Psoas muscle (tissue), 7 donors: ENCODE measurements at regions not wholly inside any gene's neighbourhood (a gene's known extent, or its start where the extent isn't known, plus 50 kb on each side); places are given as distances from the start of the nearest gene placed in this dataset.

Source experiments
- ATAC-seq, 4 donors: fragments of 200-7000 bp; cut with Tn5 transposase; one replicate each; pipeline ENCODE4 v1.9.1; 2020; ENCODE audit warnings: moderate library complexity in 3 of 4, mild to moderate bottlenecking in 2 of 4
- DNase-seq, 2 donors: peaks; one replicate each; pipeline ENCODE4 v3.0.0-alpha.2; 2020
- H3K27ac ChIP-seq: fragments of 200-600 bp; one replicate; pipeline ENCODE4 v1.8.0; 2022
- H3K27me3 ChIP-seq, 3 donors: fragments of 200-600 bp in 1 of 3; one replicate each; pipeline versions ENCODE4 v1.6.1 to v1.8.0; 2013 to 2022; ENCODE audit warnings: low read length in 2 of 3, mild to moderate bottlenecking in 2 of 3, moderate library complexity in 1 of 3; ENCODE audit not compliant: insufficient read depth in 3 of 3
- H3K36me3 ChIP-seq, 2 donors: fragments of 200-600 bp in 1 of 2; one replicate each; pipeline versions ENCODE4 v1.6.1 to v1.8.0; 2013 to 2022; ENCODE audit warnings: low read depth in 1 of 2, mild to moderate bottlenecking in 1 of 2, moderate library complexity in 1 of 2; ENCODE audit not compliant: insufficient read depth in 1 of 2
- H3K4me1 ChIP-seq: fragments of 200-600 bp; one replicate; pipeline ENCODE4 v1.8.0; 2022
- H3K4me3 ChIP-seq: fragments of 200-600 bp; one replicate; pipeline ENCODE4 v1.8.0; 2022; ENCODE audit warnings: mild to moderate bottlenecking
- H3K9me3 ChIP-seq: fragments of 200-600 bp; one replicate; pipeline ENCODE4 v1.8.0; 2022
- CTCF ChIP-seq: fragments of 200-600 bp; IDR thresholded peaks from one replicate; pipeline ENCODE4 v1.8.0; 2022; ENCODE audit warnings: antibody characterized with exemption
- WGBS, 3 donors: extraction: QIAGEN DNeasy Blood & Tissue Kit; methylation state at CpG; one replicate each; pipeline versions ENCODE4 v1.1.6 to v1.1.7; 2013; 5-methylcytosine and 5-hydroxymethylcytosine counted together
- intact Hi-C, 2 donors: fragments of 100-400 bp; cut with DNase I; formaldehyde crosslinking; loops; one replicate each; pipeline versions ENCODE4 v1.11.0 to v1.14.2; 2022
- donor health status: healthy with polysubstance abuse.
- donor health status: DM: no; HTN: no; CAD: no; lungs with moderate emphysema.
- donor health status: Bipolar disorder and iron deficiency.
- donor health status: healthy.
- donor health status: DM: yes; HTN: yes; CAD: no.
- donor health status: DM: no; HTN: no; CAD: no.
- donor health status: DM: yes; HTN: yes; CAD: no.

- H3K9me3 ChIP-seq, result no peaks in the 10 kb centered on the region
- 76 to 84% (median 81%) methylated on average over 1 of the region's 1 CpG for WGBS, 3 donors
- no peak overlapping the region for H3K27ac ChIP-seq
- no peaks in the 10 kb centered on the region for H3K27me3 ChIP-seq
- H3K36me3 ChIP-seq, result no peaks in the 10 kb centered on the region
- no peaks in the 10 kb centered on the region for H3K4me1 ChIP-seq
- DNase-seq, result no peak
- intact Hi-C loops, result no loop called here
- ATAC-seq, result no peak
- no peak overlapping the region for H3K4me3 ChIP-seq
- no peak for TF ChIP-seq CTCF
Observed at GRCh38 chr13:67292886-67293285, 62.8 kb upstream of the PCDH9 start.

- no peak for TF ChIP-seq CTCF
- intact Hi-C loops, result no loop called here
- Histone ChIP-seq H3K27me3 (no peaks in the 10 kb centered on the region), H3K4me3 (no peak overlapping the region), H3K36me3 (no peaks in the 10 kb centered on the region), H3K4me1 (no peaks in the 10 kb centered on the region), H3K27ac (no peak overlapping the region), H3K9me3 (no peaks in the 10 kb centered on the region)
- ATAC-seq, result no peak
- DNase-seq, result no peak
- 93 to 97% (median 94%) methylated on average over 1 of the region's 1 CpG for WGBS, 3 donors
Observed at GRCh38 chr13:67285611-67286010, 55.5 kb upstream of the PCDH9 start.

- Histone ChIP-seq H3K27me3 (no peaks in the 10 kb centered on the region), H3K36me3 (no peaks in the 10 kb centered on the region), H3K9me3 (no peaks in the 10 kb centered on the region), H3K4me3 (no peak overlapping the region), H3K4me1 (no peaks in the 10 kb centered on the region), H3K27ac (no peak overlapping the region)
- intact Hi-C loops, result no loop called here
- WGBS, 3 donors, result 67 to 89% (median 70%) methylated on average over 2 of the region's 2 CpGs
- no peak for TF ChIP-seq CTCF
- DNase-seq (no peak), ATAC-seq (no peak)
Observed at GRCh38 chr13:67283637-67284036, 53.5 kb upstream of the PCDH9 start.

GRCh38 chr13:67281466-67281865 lies 51.3 kb upstream of the PCDH9 start:
- DNase-seq (no peak), ATAC-seq (no peak)
- H3K9me3 ChIP-seq, result no peaks in the 10 kb centered on the region
- no peak for TF ChIP-seq CTCF
- no peaks in the 10 kb centered on the region for H3K36me3 ChIP-seq
- H3K4me3 ChIP-seq, result no peak overlapping the region
- H3K27ac ChIP-seq, result no peak overlapping the region
- WGBS, 3 donors, result 27 to 32% (median 30%) methylated on average over 2 of the region's 2 CpGs
- no peaks in the 10 kb centered on the region for H3K27me3 ChIP-seq
- no peaks in the 10 kb centered on the region for H3K4me1 ChIP-seq
- intact Hi-C loops, result no loop called here
